Femur (tissue), 1 donor: ENCODE measurements at regions not wholly inside any gene's neighbourhood (a gene's known extent, or its start where the extent isn't known, plus 50 kb on each side); places are given as distances from the start of the nearest gene placed in this dataset.

Experiments used
- DNase-seq: peaks from one replicate; pipeline ENCODE4 v3.0.0-alpha.2; 2017

DNA sequence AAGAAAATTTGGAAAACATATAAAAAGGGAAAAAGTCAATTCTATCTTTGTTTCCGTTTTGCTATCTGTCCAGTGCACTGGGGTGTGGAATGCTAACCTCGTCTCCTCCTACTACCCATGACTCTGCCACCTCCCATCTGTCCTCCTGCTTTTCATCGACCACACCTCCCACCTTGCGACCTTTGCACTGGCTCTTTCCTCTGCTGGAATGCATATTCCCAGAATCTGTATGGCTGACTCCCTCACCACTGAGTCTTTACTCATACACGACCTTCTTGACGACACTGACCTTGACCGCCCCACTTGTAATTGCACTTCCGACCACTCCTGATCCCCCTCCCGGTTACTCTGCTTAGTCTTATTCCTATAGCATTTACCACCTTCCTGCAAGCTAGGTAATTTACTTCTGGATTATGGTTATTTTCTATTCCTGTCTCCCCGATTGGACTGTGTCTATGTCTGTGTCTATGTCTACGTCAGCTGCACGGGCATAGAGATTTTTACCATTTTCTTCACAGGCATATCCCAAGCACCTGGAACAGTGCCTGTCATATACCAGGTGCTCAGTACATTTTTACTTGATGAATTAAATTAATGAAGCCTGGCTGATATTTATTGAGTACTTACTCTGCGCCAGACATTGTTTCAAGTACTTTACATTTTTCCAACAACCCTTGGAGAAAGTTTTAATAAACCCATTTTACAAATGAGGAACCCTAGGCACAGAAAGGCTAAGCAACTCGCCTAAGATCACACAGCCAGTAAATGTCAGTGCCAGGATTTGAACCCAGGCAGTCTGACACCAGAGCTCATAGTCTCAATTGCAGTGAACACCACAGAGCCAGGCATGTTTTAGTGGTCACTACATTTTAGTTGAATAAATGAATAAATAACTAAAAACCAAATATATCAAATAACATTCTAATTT lies 54.0 kb upstream of the SLC22A11 start:
- DNase-seq, result no peak

DNA sequence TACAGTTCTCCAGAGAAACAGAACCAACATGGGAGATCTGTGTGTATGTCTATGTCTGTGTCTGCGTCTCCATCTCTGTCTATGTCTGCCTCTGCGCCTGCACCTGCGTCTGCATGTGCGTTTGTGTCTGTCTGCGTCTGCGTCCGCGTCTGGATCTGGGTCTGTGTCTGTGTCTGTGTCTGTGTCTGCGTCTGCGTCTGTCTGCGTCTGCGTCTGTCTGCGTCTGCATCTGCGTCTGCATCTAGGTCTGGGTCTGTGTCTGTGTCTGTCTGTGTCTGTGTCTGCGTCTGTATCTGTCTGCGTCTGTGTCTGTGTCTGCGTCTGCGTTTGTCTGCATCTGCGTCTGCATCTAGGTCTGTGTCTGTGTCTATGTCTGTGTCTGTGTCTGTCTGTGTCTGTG lies 53.1 kb upstream of the SLC22A11 start:
- no peak for DNase-seq

DNA sequence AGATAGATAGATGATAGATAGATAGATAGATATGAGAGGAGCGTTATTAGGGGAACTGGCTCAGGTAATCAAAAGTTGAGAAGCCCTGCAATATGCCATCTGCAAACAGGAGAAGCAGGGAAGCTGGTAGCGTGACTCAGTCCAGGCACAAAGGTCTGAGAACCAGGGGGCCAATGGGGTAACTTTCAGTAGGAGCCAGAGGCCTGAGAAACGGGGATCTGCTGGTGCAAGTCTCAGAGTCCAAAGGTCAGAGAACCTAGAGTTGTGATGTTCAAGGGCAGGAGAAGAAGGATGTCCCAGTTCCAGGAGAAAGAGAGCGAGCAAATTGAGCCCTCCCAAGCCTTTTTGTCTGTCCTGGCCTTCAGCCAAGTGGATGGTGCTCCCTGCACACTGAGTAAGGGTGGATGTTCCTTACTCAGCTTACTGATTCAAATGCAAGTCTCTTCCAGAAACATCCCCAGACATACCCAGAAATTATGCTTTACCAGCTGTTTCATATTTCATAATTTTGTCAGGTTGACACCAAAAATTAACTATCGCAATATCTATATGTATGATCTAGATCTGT lies 52.5 kb upstream of the SLC22A11 start:
- no peak for DNase-seq

DNA sequence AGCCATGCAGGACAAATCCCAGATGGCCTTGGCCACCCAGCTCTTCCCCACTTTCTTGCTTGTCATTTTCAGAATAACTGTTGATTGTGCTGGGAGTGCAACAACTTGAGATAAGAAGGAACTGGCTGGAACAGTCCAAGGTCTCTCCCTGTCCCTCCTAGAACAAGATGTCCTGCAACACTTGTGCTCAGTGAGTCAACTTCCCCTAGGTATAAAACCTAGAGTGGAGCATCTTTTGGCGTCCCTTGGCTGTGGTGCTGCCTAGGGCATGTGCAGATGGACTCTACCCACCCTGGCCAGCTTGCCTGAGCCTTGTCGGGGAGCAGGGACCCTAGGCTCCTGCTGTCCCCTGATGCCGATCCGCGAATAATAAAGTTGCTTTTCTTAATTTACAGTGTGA lies 50.7 kb upstream of the SLC22A11 start:
- DNase-seq, result no peak
